GM13977 (cell line): ENCODE measurements at regions not wholly inside any gene's neighbourhood (a gene's known extent, or its start where the extent isn't known, plus 50 kb on each side); places are given as distances from the start of the nearest gene placed in this dataset.
"Not testable (repeated sequence)": the region's sequence is repeated elsewhere in the genome, so short reads cannot be mapped to it uniquely, and the experiment has no call there.

Experiments
- DNase-seq: peaks from one replicate; pipeline ENCODE4 v3.0.0; 2012; ENCODE audit warnings: low spot score
- CTCF ChIP-seq: IDR thresholded peaks from 2 replicates; pipeline ENCODE4 v1.5.1; 2012; ENCODE audit warnings: mild to moderate bottlenecking, control low read depth; ENCODE audit not compliant: insufficient read depth; ENCODE audit errors: extremely low read depth, missing control alignments
- in situ Hi-C: fragments of 300-500 bp; cut with MboI; formaldehyde crosslinking; loops from one replicate; pipeline ENCODE4 v1.12.0; 2022; ENCODE audit warnings: low sequenced_read_pairs, low pct_unique_long_range_greater_than_20kb, mixed read lengths, inconsistent platforms; ENCODE audit not compliant: unreplicated experiment

- TF ChIP-seq CTCF, result no peak
- DNase-seq, result no peak
- in situ Hi-C loops, result no loop called here
Measured at GRCh38 chr22:48921411-48921903, 906.2 kb downstream of the BRD1 start.

- no peak for DNase-seq
- in situ Hi-C loops, result no loop called here
- no peak for TF ChIP-seq CTCF
Measured at GRCh38 chr22:48920776-48921241, 906.9 kb downstream of the BRD1 start.

GRCh38 chr22:48919851-48920589, 907.7 kb downstream of the BRD1 start:
- no peak for TF ChIP-seq CTCF
- no peak for DNase-seq
- in situ Hi-C loops, result no loop called here

GRCh38 chr22:48919187-48919590, 908.5 kb downstream of the BRD1 start:
- no peak for TF ChIP-seq CTCF
- no peak for DNase-seq
- in situ Hi-C loops, result no loop called here

GRCh38 chr22:48918585-48919186, 909.0 kb downstream of the BRD1 start:
- in situ Hi-C loops, result no loop called here
- TF ChIP-seq CTCF, result no peak
- DNase-seq, result no peak

- in situ Hi-C loops, DNase-seq: not testable (repeated sequence)
Measured at GRCh38 chr22:48912356-48913066, 915.2 kb downstream of the BRD1 start.

GRCh38 chr22:48911647-48912046, 916.0 kb downstream of the BRD1 start:
- in situ Hi-C loops, DNase-seq: not testable (repeated sequence)

GRCh38 chr22:48911067-48911466, 916.6 kb downstream of the BRD1 start:
- DNase-seq, in situ Hi-C loops: not testable (repeated sequence)
